Liver (tissue), 3 donors: ENCODE measurements at regions not wholly inside any gene's neighbourhood (a gene's known extent, or its start where the extent isn't known, plus 50 kb on each side); places are given as distances from the start of the nearest gene placed in this dataset.

Experiments used
- CTCF ChIP-seq: fragments of 150-350 bp; IDR thresholded peaks from 2 replicates; pipeline ENCODE4 v1.5.1; 2017; ENCODE audit warnings: improper control_type of control experiment, low read depth, low read length; ENCODE audit not compliant: missing input control
- GABPA ChIP-seq, 2 donors: IDR thresholded peaks in 1 of 2; conservative IDR thresholded peaks in 1 of 2; 2 replicates each; pipeline ENCODE4 v1.6.1; 2016; ENCODE audit warnings: antibody characterized with exemption in 2 of 2, mild to moderate bottlenecking in 1 of 2, moderate library complexity in 1 of 2
- TF ChIP-seq, protein P1 (sequence below): IDR thresholded peaks from 2 replicates; pipeline ENCODE4 v1.6.1; 2016; ENCODE audit warnings: antibody characterized with exemption, mild to moderate bottlenecking
- donor health status: healthy.
- donor health status: healthy.

GRCh38 chr18:71815305-71815704, 728.8 kb downstream of the CBLN2 start:
- TF ChIP-seq, protein P1, sequence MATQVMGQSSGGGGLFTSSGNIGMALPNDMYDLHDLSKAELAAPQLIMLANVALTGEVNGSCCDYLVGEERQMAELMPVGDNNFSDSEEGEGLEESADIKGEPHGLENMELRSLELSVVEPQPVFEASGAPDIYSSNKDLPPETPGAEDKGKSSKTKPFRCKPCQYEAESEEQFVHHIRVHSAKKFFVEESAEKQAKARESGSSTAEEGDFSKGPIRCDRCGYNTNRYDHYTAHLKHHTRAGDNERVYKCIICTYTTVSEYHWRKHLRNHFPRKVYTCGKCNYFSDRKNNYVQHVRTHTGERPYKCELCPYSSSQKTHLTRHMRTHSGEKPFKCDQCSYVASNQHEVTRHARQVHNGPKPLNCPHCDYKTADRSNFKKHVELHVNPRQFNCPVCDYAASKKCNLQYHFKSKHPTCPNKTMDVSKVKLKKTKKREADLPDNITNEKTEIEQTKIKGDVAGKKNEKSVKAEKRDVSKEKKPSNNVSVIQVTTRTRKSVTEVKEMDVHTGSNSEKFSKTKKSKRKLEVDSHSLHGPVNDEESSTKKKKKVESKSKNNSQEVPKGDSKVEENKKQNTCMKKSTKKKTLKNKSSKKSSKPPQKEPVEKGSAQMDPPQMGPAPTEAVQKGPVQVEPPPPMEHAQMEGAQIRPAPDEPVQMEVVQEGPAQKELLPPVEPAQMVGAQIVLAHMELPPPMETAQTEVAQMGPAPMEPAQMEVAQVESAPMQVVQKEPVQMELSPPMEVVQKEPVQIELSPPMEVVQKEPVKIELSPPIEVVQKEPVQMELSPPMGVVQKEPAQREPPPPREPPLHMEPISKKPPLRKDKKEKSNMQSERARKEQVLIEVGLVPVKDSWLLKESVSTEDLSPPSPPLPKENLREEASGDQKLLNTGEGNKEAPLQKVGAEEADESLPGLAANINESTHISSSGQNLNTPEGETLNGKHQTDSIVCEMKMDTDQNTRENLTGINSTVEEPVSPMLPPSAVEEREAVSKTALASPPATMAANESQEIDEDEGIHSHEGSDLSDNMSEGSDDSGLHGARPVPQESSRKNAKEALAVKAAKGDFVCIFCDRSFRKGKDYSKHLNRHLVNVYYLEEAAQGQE, result no peak
- no peak for TF ChIP-seq CTCF
- TF ChIP-seq GABPA (IDR thresholded peaks at IDR 0.05 in 1 of 2, conservative IDR thresholded peaks at IDR 0.05 in 1 of 2), result no peak
